SK-N-MC (cell line): ENCODE measurements at regions not wholly inside any gene's neighbourhood (a gene's known extent, or its start where the extent isn't known, plus 50 kb on each side); places are given as distances from the start of the nearest gene placed in this dataset.
A peak's percentile ranks its signal among the peaks of the same experiment; 100 is the strongest.

ENCODE experiments used
- DNase-seq: peaks from one replicate; pipeline ENCODE4 v3.0.0-alpha.2; 2011; ENCODE audit warnings: low read depth, low spot score
- H3K27ac ChIP-seq: fragments of 200-600 bp; sonication (generic); 2 replicates; pipeline ENCODE4 v1.5.1; 2016; ENCODE audit warnings: mixed run types
- H3K36me3 ChIP-seq: fragments of 200-600 bp; sonication (generic); 2 replicates; pipeline ENCODE4 v1.6.1; 2017; ENCODE audit warnings: antibody characterized with exemption, low read length, mixed read lengths; ENCODE audit not compliant: insufficient read depth
- H3K4me3 ChIP-seq: fragments of 200-600 bp; sonication (generic); 2 replicates; pipeline ENCODE4 v1.5.1; 2016
- H3K9ac ChIP-seq: fragments of 200-600 bp; sonication (generic); 2 replicates; pipeline ENCODE4 v1.8.0; 2017; ENCODE audit warnings: mixed run types, mixed read lengths; ENCODE audit not compliant: insufficient read length
- H3K9me3 ChIP-seq: fragments of 200-600 bp; sonication (generic); 2 replicates; pipeline ENCODE4 v1.6.1; 2017; ENCODE audit warnings: low read depth, mild to moderate bottlenecking, antibody characterized with exemption, low read length, moderate library complexity, mixed read lengths
- EZH2 ChIP-seq: fragments of 200-600 bp; sonication (generic); IDR thresholded peaks from one replicate; pipeline ENCODE4 v1.6.1; 2017; ENCODE audit warnings: antibody characterized with exemption
- FOXP2 ChIP-seq: optimal IDR thresholded peaks from 2 replicates; pipeline ENCODE3; 2011; ENCODE audit warnings: mild to moderate bottlenecking, moderate library complexity; ENCODE audit not compliant: insufficient read depth; ENCODE audit errors: extremely low read length, control extremely low read depth
- POLR2AphosphoS5 ChIP-seq: IDR thresholded peaks from 2 replicates; pipeline ENCODE4 v1.6.1; 2012; ENCODE audit warnings: mild to moderate bottlenecking, low read depth, low read length, borderline replicate concordance

GRCh38 chr5:5637173-5637572 is 214.7 kb downstream of the ICE1 start:
- no peak for DNase-seq
- Histone ChIP-seq H3K9me3 (no peaks in the 10 kb centered on the region), H3K4me3 (no peak overlapping the region), H3K36me3 (no peaks in the 10 kb centered on the region), H3K9ac (no peak overlapping the region), H3K27ac (no peak overlapping the region)
- TF ChIP-seq FOXP2 (no peak), EZH2 (no peak), POLR2AphosphoS5 (no peak)

GRCh38 chr5:5634817-5635216 is 212.3 kb downstream of the ICE1 start:
- no peak overlapping the region for H3K4me3 ChIP-seq
- no peaks in the 10 kb centered on the region for H3K9me3 ChIP-seq
- DNase-seq, result no peak
- no peaks in the 10 kb centered on the region for H3K36me3 ChIP-seq
- TF ChIP-seq EZH2 (no peak), FOXP2 (no peak), POLR2AphosphoS5 (no peak)
- no peak overlapping the region for H3K9ac ChIP-seq
- no peak overlapping the region for H3K27ac ChIP-seq

GRCh38 chr5:5633579-5633978 is 211.1 kb downstream of the ICE1 start:
- no peaks in the 10 kb centered on the region for H3K9me3 ChIP-seq
- TF ChIP-seq EZH2, result no peak
- no peak for TF ChIP-seq POLR2AphosphoS5
- TF ChIP-seq FOXP2, result no peak

GRCh38 chr5:5632678-5633077 is 210.2 kb downstream of the ICE1 start:
- TF ChIP-seq EZH2 (peak; percentile 46), FOXP2 (no peak)
- no peaks in the 10 kb centered on the region for H3K36me3 ChIP-seq
- H3K9me3 ChIP-seq, result no peaks in the 10 kb centered on the region
- no peak overlapping the region for H3K27ac ChIP-seq
- H3K4me3 ChIP-seq, result no peak overlapping the region
- no peak overlapping the region for H3K9ac ChIP-seq
- DNase-seq, result no peak

More at GRCh38 chr5:5633579-5633978, 211.1 kb downstream of the ICE1 start:
- no peak overlapping the region for H3K9ac ChIP-seq
- H3K27ac ChIP-seq, result no peak overlapping the region
- DNase-seq, result no peak
- no peak overlapping the region for H3K4me3 ChIP-seq
- H3K36me3 ChIP-seq, result no peaks in the 10 kb centered on the region

GRCh38 chr5:5629607-5629978 is 207.1 kb downstream of the ICE1 start:
- H3K36me3 ChIP-seq, result no peaks in the 10 kb centered on the region
- no peak overlapping the region for H3K4me3 ChIP-seq
- no peak overlapping the region for H3K9ac ChIP-seq
- no peak for DNase-seq
- no peak for TF ChIP-seq EZH2
- TF ChIP-seq POLR2AphosphoS5, result no peak
- TF ChIP-seq FOXP2, result no peak
- H3K9me3 ChIP-seq, result no peaks in the 10 kb centered on the region
- H3K27ac ChIP-seq, result no peak overlapping the region

GRCh38 chr5:5628866-5629606 is 206.6 kb downstream of the ICE1 start:
- TF ChIP-seq POLR2AphosphoS5 (no peak), EZH2 (no peak), FOXP2 (no peak)
- no peak overlapping the region for H3K4me3 ChIP-seq
- no peaks in the 10 kb centered on the region for H3K36me3 ChIP-seq
- no peak overlapping the region for H3K9ac ChIP-seq
- no peak overlapping the region for H3K27ac ChIP-seq
- DNase-seq, result no peak
- no peaks in the 10 kb centered on the region for H3K9me3 ChIP-seq

- no peak for TF ChIP-seq EZH2
- no peak for TF ChIP-seq POLR2AphosphoS5
- no peak for TF ChIP-seq FOXP2
- no peak overlapping the region for H3K9ac ChIP-seq
- no peaks in the 10 kb centered on the region for H3K9me3 ChIP-seq
- H3K4me3 ChIP-seq, result no peak overlapping the region
- no peak overlapping the region for H3K27ac ChIP-seq
- DNase-seq, result no peak
- H3K36me3 ChIP-seq, result no peaks in the 10 kb centered on the region
Measured at GRCh38 chr5:5626412-5626811, 203.9 kb downstream of the ICE1 start.

GRCh38 chr5:5625491-5625890 is 203.0 kb downstream of the ICE1 start:
- TF ChIP-seq POLR2AphosphoS5 (no peak), EZH2 (no peak), FOXP2 (no peak)
- Histone ChIP-seq H3K9me3 (no peaks in the 10 kb centered on the region), H3K4me3 (no peak overlapping the region), H3K27ac (no peak overlapping the region), H3K36me3 (no peaks in the 10 kb centered on the region), H3K9ac (no peak overlapping the region)
- DNase-seq, result no peak

GRCh38 chr5:5623397-5623796 is 200.9 kb downstream of the ICE1 start:
- Histone ChIP-seq H3K4me3 (no peak overlapping the region), H3K27ac (no peak overlapping the region), H3K9ac (no peak overlapping the region), H3K9me3 (no peaks in the 10 kb centered on the region), H3K36me3 (no peaks in the 10 kb centered on the region)
- TF ChIP-seq FOXP2, result no peak
- no peak for TF ChIP-seq EZH2
- no peak for TF ChIP-seq POLR2AphosphoS5
- no peak for DNase-seq

- no peak for TF ChIP-seq POLR2AphosphoS5
- no peak for TF ChIP-seq FOXP2
- no peak for TF ChIP-seq EZH2
- Histone ChIP-seq H3K9me3 (no peaks in the 10 kb centered on the region), H3K36me3 (no peaks in the 10 kb centered on the region), H3K4me3 (no peak overlapping the region), H3K9ac (no peak overlapping the region), H3K27ac (no peak overlapping the region)
- no peak for DNase-seq
Measured at GRCh38 chr5:5622806-5623205, 200.3 kb downstream of the ICE1 start.
